GM19452 (cell line): ENCODE measurements at regions not wholly inside any gene's neighbourhood (a gene's known extent, or its start where the extent isn't known, plus 50 kb on each side); places are given as distances from the start of the nearest gene placed in this dataset.

Experiments used
- ATAC-seq: cut with Tn5 transposase; IDR thresholded peaks from one replicate; pipeline ENCODE4 v1.9.1; 2021; ENCODE audit not compliant: unreplicated experiment

- no peak for ATAC-seq
Measured at GRCh38 chr13:50587115-50587514, 256.4 kb downstream of the DLEU7 start.

GRCh38 chr13:50587645-50588373 lies 255.7 kb downstream of the DLEU7 start:
- no peak for ATAC-seq

- no peak for ATAC-seq
Measured at GRCh38 chr13:50588491-50589130, 254.9 kb downstream of the DLEU7 start.

GRCh38 chr13:50589139-50589538 lies 254.4 kb downstream of the DLEU7 start:
- ATAC-seq = no peak

GRCh38 chr13:50589651-50590054 lies 253.8 kb downstream of the DLEU7 start:
- ATAC-seq = no peak

- no peak for ATAC-seq
Measured at GRCh38 chr13:50592412-50593155, 250.9 kb downstream of the DLEU7 start.

GRCh38 chr13:50593207-50593606 lies 250.3 kb downstream of the DLEU7 start:
- no peak for ATAC-seq

- peak; percentile 81 for ATAC-seq
Measured at GRCh38 chr13:50594276-50595051, 249.0 kb downstream of the DLEU7 start.

- ATAC-seq = no peak
Measured at GRCh38 chr13:50595196-50595595, 248.3 kb downstream of the DLEU7 start.

- no peak for ATAC-seq
Measured at GRCh38 chr13:50596156-50596555, 247.3 kb downstream of the DLEU7 start.

GRCh38 chr13:50596776-50597203 lies 246.7 kb downstream of the DLEU7 start:
- ATAC-seq = no peak

GRCh38 chr13:50598338-50598737 lies 245.2 kb downstream of the DLEU7 start:
- peak; percentile 49 for ATAC-seq

GRCh38 chr13:50599046-50599445 lies 244.4 kb downstream of the DLEU7 start:
- ATAC-seq = no peak

- ATAC-seq = no peak
Measured at GRCh38 chr13:50599927-50600326, 243.6 kb downstream of the DLEU7 start.

GRCh38 chr13:50608370-50608769 lies 235.1 kb downstream of the DLEU7 start:
- ATAC-seq = no peak

- ATAC-seq = no peak
Measured at GRCh38 chr13:50609011-50609410, 234.5 kb downstream of the DLEU7 start.

- no peak for ATAC-seq
Measured at GRCh38 chr13:50610238-50610637, 233.3 kb downstream of the DLEU7 start.

- ATAC-seq = no peak
Measured at GRCh38 chr13:50611117-50611781, 232.2 kb downstream of the DLEU7 start.

- ATAC-seq = no peak
Measured at GRCh38 chr13:50612717-50613116, 230.8 kb downstream of the DLEU7 start.

- ATAC-seq = no peak
Measured at GRCh38 chr13:50613356-50613831, 230.1 kb downstream of the DLEU7 start.
